Small intestine (tissue), 7 donors: ENCODE measurements at regions not wholly inside any gene's neighbourhood (a gene's known extent, or its start where the extent isn't known, plus 50 kb on each side); places are given as distances from the start of the nearest gene placed in this dataset.

Experiments used
- DNase-seq, 2 donors: peaks; one replicate each; pipeline versions ENCODE4 v3.0.0 to v3.0.0-alpha.2; 2013
- FAIRE-seq: peaks from 2 replicates; lab custom pipeline; 2012; peaks lifted over from hg19 to GRCh38; lab: Jason Lieb, UNC
- H3K27ac ChIP-seq, 3 donors: one replicate each; pipeline ENCODE4 v1.5.1; 2013; ENCODE audit warnings: low read length in 2 of 3, mild to moderate bottlenecking in 2 of 3, control low read depth in 1 of 3, inconsistent platforms in 1 of 3, low read depth in 1 of 3, moderate library complexity in 1 of 3
- H3K27me3 ChIP-seq, 3 donors: one replicate each; pipeline ENCODE4 v1.6.1; 2013; ENCODE audit warnings: low read length in 3 of 3, inconsistent platforms in 1 of 3; ENCODE audit not compliant: control insufficient read depth in 3 of 3, insufficient read depth in 3 of 3
- H3K36me3 ChIP-seq, 3 donors: one replicate each; pipeline ENCODE4 v1.6.1; 2013; ENCODE audit warnings: low read length in 3 of 3, inconsistent platforms in 1 of 3, low read depth in 1 of 3, mild to moderate bottlenecking in 1 of 3, moderate library complexity in 1 of 3; ENCODE audit not compliant: control insufficient read depth in 3 of 3, insufficient read depth in 2 of 3
- H3K4me1 ChIP-seq, 3 donors: one replicate each; pipeline ENCODE4 v1.6.1; 2013; ENCODE audit warnings: low read length in 2 of 3, inconsistent platforms in 1 of 3, low read depth in 1 of 3, mild to moderate bottlenecking in 1 of 3, moderate library complexity in 1 of 3; ENCODE audit not compliant: control insufficient read depth in 3 of 3, insufficient read depth in 2 of 3
- H3K4me3 ChIP-seq, 3 donors: one replicate each; pipeline ENCODE4 v1.5.1; 2013; ENCODE audit warnings: low read length in 3 of 3, control low read depth in 1 of 3, inconsistent platforms in 1 of 3, low read depth in 1 of 3, mild to moderate bottlenecking in 1 of 3, moderate library complexity in 1 of 3
- H3K9me3 ChIP-seq, 2 donors: one replicate each; pipeline ENCODE4 v1.6.1; 2013; ENCODE audit warnings: low read depth in 1 of 2, low read length in 1 of 2; ENCODE audit not compliant: control insufficient read depth in 2 of 2, insufficient read depth in 1 of 2
- WGBS, 3 donors: extraction: QIAGEN DNeasy Blood & Tissue Kit; methylation state at CpG; one replicate each; pipeline ENCODE4 v1.1.7; 2013; 5-methylcytosine and 5-hydroxymethylcytosine counted together
- donor health status: healthy with polysubstance abuse.
- donor health status: control.
- donor health status: control.
- donor health status: Bipolar disorder and iron deficiency.
- donor health status: healthy.

- WGBS, 3 donors: 86 to 91% (median 90%) methylated on average over 6 of the region's 6 CpGs
- no peak for FAIRE-seq
- Histone ChIP-seq H3K4me1 (no peaks in the 10 kb centered on the region), H3K9me3 (no peaks in the 10 kb centered on the region), H3K36me3 (no peaks in the 10 kb centered on the region), H3K27ac (no peak overlapping the region), H3K27me3 (no peaks in the 10 kb centered on the region), H3K4me3 (no peak overlapping the region)
- DNase-seq: no peak
These were observed 871.4 kb downstream of the C12orf50 start for GRCh38 chr12:87157791-87158190.

GRCh38 chr12:87155621-87156020, 873.6 kb downstream of the C12orf50 start:
- Histone ChIP-seq H3K9me3 (peaks cover 0 to 2% of the 10 kb centered on the region in 2 donors), H3K4me3 (no peak overlapping the region), H3K27ac (no peak overlapping the region), H3K27me3 (no peaks in the 10 kb centered on the region), H3K4me1 (no peaks in the 10 kb centered on the region), H3K36me3 (no peaks in the 10 kb centered on the region)
- WGBS, 3 donors: 71 to 81% (median 78%) methylated on average over 2 of the region's 2 CpGs
- FAIRE-seq: no peak
- no peak for DNase-seq

GRCh38 chr12:87152841-87153528, 876.2 kb downstream of the C12orf50 start:
- FAIRE-seq (no peak), DNase-seq (no peak)

GRCh38 chr12:87152075-87152474, 877.1 kb downstream of the C12orf50 start:
- no peaks in the 10 kb centered on the region for H3K36me3 ChIP-seq
- FAIRE-seq (no peak), DNase-seq (no peak)
- WGBS, 3 donors: 68 to 82% (median 71%) methylated on average over 2 of the region's 2 CpGs
- no peak overlapping the region for H3K4me3 ChIP-seq
- no peak overlapping the region for H3K27ac ChIP-seq
- peaks cover 0 to 2% of the 10 kb centered on the region in 2 donors for H3K9me3 ChIP-seq
- H3K27me3 ChIP-seq: no peaks in the 10 kb centered on the region
- H3K4me1 ChIP-seq: no peaks in the 10 kb centered on the region

More at GRCh38 chr12:87152841-87153528, 876.2 kb downstream of the C12orf50 start:
- Histone ChIP-seq H3K36me3 (no peaks in the 10 kb centered on the region), H3K4me3 (no peak overlapping the region), H3K9me3 (peaks cover 0 to 2% of the 10 kb centered on the region in 2 donors), H3K27ac (no peak overlapping the region), H3K4me1 (no peaks in the 10 kb centered on the region), H3K27me3 (no peaks in the 10 kb centered on the region)
- 54 to 71% (median 66%) methylated on average over 1 of the region's 1 CpG for WGBS, 3 donors

- Histone ChIP-seq H3K4me3 (no peak overlapping the region), H3K36me3 (no peaks in the 10 kb centered on the region), H3K27me3 (no peaks in the 10 kb centered on the region), H3K27ac (no peak overlapping the region), H3K4me1 (no peaks in the 10 kb centered on the region), H3K9me3 (peaks cover 0 to 2% of the 10 kb centered on the region in 2 donors)
- WGBS, 3 donors: 54 to 84% (median 63%) methylated on average over 2 of the region's 2 CpGs
- no peak for DNase-seq
- no peak for FAIRE-seq
These were observed 878.1 kb downstream of the C12orf50 start for GRCh38 chr12:87150969-87151662.

GRCh38 chr12:87142342-87142741, 886.2 kb upstream of the MGAT4C start:
- H3K4me3 ChIP-seq: no peak overlapping the region
- H3K4me1 ChIP-seq: no peaks in the 10 kb centered on the region
- DNase-seq (no peak), FAIRE-seq (no peak)
- no peaks in the 10 kb centered on the region for H3K27me3 ChIP-seq
- H3K36me3 ChIP-seq: no peaks in the 10 kb centered on the region
- no peak overlapping the region for H3K27ac ChIP-seq
- H3K9me3 ChIP-seq: no peaks in the 10 kb centered on the region

- H3K4me3 ChIP-seq: no peak overlapping the region
- no peaks in the 10 kb centered on the region for H3K4me1 ChIP-seq
- FAIRE-seq (no peak), DNase-seq (no peak)
- H3K9me3 ChIP-seq: no peaks in the 10 kb centered on the region
- H3K27ac ChIP-seq: no peak overlapping the region
- no peaks in the 10 kb centered on the region for H3K27me3 ChIP-seq
- no peaks in the 10 kb centered on the region for H3K36me3 ChIP-seq
These were observed 884.9 kb upstream of the MGAT4C start for GRCh38 chr12:87141091-87141490.

GRCh38 chr12:87140262-87140661, 884.1 kb upstream of the MGAT4C start:
- FAIRE-seq (no peak), DNase-seq (no peak)
- no peak overlapping the region for H3K27ac ChIP-seq
- H3K36me3 ChIP-seq: no peaks in the 10 kb centered on the region
- no peak overlapping the region for H3K4me3 ChIP-seq
- no peaks in the 10 kb centered on the region for H3K9me3 ChIP-seq
- 78 to 94% (median 86%) methylated on average over 1 of the region's 1 CpG for WGBS, 3 donors
- no peaks in the 10 kb centered on the region for H3K4me1 ChIP-seq
- no peaks in the 10 kb centered on the region for H3K27me3 ChIP-seq
